GM19372 (cell line): ENCODE measurements at regions not wholly inside any gene's neighbourhood (a gene's known extent, or its start where the extent isn't known, plus 50 kb on each side); places are given as distances from the start of the nearest gene placed in this dataset.
"Not testable (repeated sequence)": the region's sequence is repeated elsewhere in the genome, so short reads cannot be mapped to it uniquely, and the experiment has no call there.

Source experiments
- ATAC-seq: cut with Tn5 transposase; IDR thresholded peaks from one replicate; pipeline ENCODE4 v1.9.1; 2021; ENCODE audit warnings: mild to moderate bottlenecking, low read depth, moderate library complexity; ENCODE audit not compliant: unreplicated experiment

GRCh38 chr7:68399991-68400590 is 1198.2 kb upstream of the AUTS2 start:
- no peak for ATAC-seq

DNA sequence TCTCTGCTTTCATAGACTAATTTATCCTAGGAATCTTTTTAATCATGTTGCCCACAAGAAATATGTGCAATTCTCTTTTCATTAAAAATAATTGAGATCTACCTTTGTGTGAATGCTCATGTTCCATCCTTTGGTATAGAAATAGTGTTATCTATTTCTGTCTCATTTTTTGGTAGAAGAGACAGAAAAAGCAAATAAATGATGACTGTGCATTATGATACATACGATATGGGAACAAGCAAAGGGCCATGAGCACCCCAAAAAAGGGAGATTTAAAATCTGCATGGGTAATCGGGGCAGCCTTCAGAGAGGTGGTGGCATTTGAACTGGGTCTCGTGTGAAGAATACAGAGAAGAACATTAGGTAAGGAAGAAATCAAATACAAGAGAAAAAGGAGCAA is 1197.5 kb upstream of the AUTS2 start:
- no peak for ATAC-seq

DNA sequence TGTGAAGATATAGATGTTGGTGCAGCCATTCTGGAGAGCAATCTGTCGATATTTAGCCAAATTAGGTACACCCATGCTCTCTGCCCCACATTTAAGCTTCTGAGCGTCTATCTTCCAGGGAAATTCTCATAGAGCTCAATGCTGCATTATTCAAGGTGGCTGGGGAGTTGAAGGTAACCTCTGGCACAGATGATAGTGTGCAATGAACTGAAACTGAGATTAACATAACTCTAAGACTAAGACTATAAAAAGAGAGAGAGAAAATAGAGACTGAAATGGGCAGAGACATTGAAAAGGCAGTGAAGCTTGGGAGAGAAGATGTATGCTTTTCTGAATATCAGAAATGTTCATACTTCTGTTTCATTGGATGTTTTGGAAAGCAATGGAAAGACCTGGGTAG is 1197.0 kb upstream of the AUTS2 start:
- ATAC-seq, result no peak

- ATAC-seq, result no peak
Measured at GRCh38 chr7:68406480-68406879, 1191.8 kb upstream of the AUTS2 start.

DNA sequence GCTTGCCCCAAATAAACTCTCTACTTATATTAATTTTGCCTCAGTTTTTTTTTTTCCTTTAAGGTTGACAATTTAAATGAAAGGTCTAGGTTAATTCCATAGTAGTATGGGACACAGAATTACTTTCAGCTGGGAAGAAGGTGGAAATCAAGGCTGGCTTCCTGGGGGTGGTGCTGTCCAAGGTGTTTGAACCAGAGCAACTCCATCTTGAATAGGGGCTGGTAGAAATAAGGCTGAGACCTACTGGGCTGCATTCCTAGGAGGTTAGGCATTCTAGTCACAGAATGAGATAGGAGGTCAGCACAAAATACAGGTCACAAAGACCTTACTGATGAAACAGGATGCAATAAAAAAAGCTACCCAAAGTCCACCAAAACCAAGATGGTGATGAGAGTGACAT is 1190.8 kb upstream of the AUTS2 start:
- ATAC-seq, result no peak

DNA sequence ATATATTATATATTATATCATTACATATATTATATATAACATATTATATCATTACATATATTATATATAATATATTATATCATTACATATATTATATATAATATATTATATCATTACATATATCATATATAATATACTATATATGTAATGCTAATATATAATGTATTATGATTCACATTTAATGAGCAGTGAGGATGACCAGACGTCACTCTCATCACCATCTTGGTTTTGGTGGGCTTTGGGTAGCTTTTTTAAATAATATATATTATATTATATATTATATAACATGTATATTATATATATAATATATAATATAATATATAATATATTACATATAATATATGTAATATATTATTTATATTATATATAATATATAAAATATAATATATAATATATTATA is 1189.4 kb upstream of the AUTS2 start:
- no peak for ATAC-seq

DNA sequence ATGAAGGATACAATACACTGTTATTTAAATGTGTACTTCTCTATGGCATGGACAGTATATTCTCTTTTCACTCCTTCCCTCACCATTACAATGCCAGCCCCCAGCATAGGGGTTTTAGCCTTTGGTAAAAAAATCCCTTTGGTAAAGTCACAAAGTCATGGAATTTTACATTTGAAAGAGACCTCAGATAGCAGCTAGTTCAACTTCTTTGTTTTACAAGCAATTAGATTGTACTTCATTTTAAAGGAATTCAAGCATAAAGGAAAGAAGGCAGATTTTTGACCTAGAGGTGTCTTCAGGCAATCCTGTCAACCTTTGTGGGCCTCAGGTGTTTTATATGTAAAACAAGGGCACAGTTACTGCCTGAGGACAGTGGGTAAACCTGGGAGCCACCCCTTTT is 1188.4 kb upstream of the AUTS2 start:
- ATAC-seq, result no peak

DNA sequence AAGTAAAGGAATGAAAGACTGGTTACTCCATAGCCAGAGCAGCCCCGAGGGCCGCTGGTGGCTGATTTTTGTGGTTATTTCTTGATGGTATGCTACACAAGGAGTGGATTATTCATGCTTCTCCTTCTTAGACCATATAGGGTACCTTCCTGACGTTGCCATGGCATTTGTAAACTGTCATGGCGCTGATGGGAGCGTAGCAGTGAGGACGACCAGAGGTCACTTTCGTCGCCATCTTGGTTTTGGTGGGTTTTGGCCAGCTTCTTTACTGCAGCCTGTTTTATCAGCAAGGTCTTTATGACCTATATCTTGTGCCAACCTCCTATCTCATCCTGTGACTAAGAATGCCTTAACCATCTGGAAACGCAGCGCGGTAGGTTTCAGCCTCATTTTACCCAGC is 1187.6 kb upstream of the AUTS2 start:
- ATAC-seq, result not testable (repeated sequence)

GRCh38 chr7:68411742-68412141 is 1186.5 kb upstream of the AUTS2 start:
- no peak for ATAC-seq

DNA sequence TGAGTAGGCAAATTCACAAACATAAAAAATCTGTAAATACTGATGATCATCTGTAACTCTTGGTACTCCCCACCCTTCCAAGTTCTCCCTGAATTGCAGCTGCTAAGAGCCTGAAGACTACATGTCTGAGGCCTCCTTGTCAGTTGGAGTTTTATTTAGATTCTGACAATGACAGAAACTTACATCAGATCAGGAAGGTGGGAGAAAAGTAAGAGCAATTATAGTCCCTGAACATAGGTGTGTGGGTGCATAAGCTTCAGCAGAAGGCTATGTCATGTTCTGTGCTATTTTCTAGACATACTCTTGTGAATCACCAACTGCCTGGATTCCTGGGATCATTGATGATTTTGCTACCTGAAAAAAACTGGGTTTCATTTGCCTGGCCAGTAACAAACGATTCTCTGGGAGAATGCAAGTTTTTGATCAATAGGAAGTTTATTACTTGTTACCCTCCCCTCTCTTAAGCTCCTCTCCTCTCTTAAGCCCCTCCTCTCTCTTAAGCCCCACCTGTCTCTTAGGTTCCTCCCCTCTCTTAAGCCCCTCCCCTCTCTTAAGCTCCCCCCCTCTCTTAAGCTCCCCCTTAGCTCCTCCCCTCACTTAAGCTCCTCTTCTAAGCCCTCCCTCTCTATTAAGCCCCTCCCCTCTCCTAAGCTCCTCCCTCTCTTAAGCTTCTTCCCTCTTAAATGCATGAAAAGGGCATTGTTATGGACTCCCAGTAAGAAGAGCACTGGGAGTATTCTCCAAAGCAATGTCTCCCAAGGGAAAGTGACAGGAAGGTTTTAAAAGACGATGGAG is 1183.4 kb upstream of the AUTS2 start:
- no peak for ATAC-seq

GRCh38 chr7:68417002-68417401 is 1181.3 kb upstream of the AUTS2 start:
- ATAC-seq, result no peak

DNA sequence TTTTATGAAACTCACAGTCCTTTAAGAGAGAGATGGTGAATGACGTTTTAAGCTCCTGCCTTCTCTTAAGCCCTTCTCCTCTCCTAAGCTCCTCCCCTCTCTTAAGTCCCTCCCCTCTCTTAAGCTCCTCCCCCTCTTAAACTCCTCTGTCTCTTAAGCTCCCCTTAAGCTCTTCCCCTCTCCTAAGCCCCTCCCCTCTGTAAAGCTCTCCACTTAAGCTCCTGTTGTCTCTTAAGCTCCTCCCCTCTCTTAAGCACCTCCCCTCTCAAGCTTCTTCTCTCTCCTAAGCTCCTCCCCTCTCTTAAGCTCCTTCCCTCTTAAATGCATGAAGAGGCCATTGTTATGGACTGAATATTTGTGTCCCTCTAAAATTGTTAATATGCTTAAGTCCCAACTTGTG is 1180.6 kb upstream of the AUTS2 start:
- no peak for ATAC-seq

- ATAC-seq, result no peak
Measured at GRCh38 chr7:68420342-68421192, 1177.7 kb upstream of the AUTS2 start.

DNA sequence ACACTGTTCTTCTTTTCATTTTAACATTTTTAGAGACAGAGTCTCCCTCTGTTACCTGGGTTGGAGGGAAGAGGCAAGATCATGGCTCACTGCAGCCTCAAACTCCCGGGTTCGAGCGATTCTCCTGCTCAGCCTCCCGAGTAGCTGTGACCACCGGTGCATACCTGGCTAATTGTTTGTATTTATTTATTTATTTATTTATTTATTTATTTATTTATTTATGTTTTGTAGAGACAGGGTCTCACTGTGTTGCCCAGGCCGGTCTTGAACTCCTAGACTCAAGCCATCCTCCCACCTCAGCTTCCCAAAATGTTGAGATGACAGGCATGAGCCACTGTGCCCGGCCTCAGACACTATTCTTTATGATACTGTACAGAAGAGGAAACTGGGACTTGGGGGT is 1176.6 kb upstream of the AUTS2 start:
- ATAC-seq, result no peak

- no peak for ATAC-seq
Measured at GRCh38 chr7:68422281-68422680, 1176.0 kb upstream of the AUTS2 start.

DNA sequence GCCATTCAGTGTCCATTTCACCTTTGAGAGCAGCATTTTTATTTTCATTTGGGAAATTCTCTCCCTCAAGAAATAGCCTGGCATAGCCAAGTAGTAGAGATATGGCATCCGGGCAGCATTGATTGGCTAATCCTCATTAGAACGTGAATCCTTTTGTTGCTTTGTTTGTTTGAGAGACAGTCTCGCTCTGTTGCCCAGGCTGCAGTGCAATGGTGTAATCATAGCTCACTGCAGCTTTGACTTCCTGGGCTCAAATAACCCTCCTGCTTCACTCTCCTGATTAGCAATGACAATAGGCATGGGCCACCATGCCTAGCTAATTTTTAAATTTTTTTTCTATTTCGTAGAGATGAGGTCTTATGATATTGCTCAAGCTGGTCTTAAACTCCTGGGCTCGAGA is 1174.9 kb upstream of the AUTS2 start:
- no peak for ATAC-seq

DNA sequence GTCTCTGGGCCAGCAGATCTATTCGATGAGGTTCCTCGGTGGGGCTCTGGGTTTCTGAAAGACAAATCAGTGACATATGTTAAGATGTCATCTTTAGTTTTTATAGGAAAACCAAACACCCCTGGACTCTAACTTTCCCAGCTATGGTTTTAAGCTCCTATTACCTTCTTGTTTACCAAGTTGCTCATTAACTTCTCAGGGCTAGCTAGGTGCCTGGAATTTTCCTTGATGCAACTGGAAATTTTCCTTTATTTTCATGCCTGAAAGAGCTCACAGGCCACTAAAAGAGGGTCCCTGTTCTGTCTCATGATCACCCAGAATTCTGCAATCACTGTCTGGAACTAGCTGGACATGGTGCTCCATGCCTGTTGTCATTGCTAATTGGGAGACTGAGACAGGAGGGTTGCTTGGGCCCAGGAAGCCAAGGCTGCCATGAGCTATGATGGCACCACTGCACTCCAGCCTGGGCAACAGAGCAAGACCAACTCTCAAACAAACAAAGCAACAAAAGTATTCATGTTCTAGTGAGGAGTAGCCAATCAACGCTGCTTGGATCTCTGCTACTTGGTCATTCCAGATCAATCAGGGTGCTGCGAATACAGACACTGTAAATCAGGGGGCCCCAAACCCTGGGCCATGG is 1173.5 kb upstream of the AUTS2 start:
- ATAC-seq, result no peak

DNA sequence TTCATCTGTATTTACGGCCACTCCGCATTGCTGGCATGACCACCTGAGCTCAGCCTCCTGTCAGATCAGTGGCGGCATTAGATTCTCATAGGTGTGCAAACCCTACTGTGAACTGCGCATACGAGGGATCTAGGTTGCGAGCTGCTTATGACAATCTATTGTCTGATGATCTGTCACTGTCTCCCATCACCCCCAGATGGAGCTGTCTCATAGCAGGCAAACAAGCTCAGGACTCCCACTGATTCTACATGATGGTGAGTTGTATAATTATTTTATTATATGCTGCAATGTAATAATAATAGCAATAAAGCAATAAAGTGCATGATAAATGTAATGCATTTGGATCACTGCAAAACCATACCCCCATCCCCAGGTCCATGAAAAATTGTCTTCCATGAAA is 1172.9 kb upstream of the AUTS2 start:
- no peak for ATAC-seq

- ATAC-seq, result no peak
Measured at GRCh38 chr7:68429411-68430117, 1168.7 kb upstream of the AUTS2 start.

- no peak for ATAC-seq
Measured at GRCh38 chr7:68432585-68432984, 1165.7 kb upstream of the AUTS2 start.
